Body of pancreas (tissue), 4 donors: ENCODE measurements at regions not wholly inside any gene's neighbourhood (a gene's known extent, or its start where the extent isn't known, plus 50 kb on each side); places are given as distances from the start of the nearest gene placed in this dataset.

Experiments
- ATAC-seq: fragments of 150-250 bp; one replicate; pipeline ENCODE4 v1.9.1; 2016
- DNase-seq, 4 donors: peaks; one replicate each; pipeline ENCODE4 v3.0.0-alpha.2; 2019
- H3K27ac ChIP-seq, 4 donors: fragments of 200-600 bp; sonication (generic); 1 replicate in 3 of 4; 2 replicates in 1 of 4; pipeline versions ENCODE4 v1.5.1 to v1.6.1; 2016 to 2019; ENCODE audit warnings: mild to moderate bottlenecking in 1 of 4, mixed read lengths in 1 of 4, moderate library complexity in 1 of 4
- H3K27me3 ChIP-seq, 2 donors: fragments of 200-600 bp; sonication (generic); one replicate each; pipeline ENCODE4 v1.6.0; 2016; ENCODE audit warnings: mild to moderate bottlenecking in 1 of 2
- H3K36me3 ChIP-seq, 2 donors: fragments of 200-600 bp; sonication (generic); replicated peaks in 1 of 2; 2 replicates each; pipeline ENCODE4 v1.5.1; 2016; ENCODE audit warnings: low read depth in 2 of 2; ENCODE audit not compliant: insufficient read depth in 1 of 2
- H3K4me1 ChIP-seq: fragments of 200-600 bp; sonication (generic); one replicate; pipeline ENCODE4 v1.6.0; 2016
- H3K4me3 ChIP-seq, 2 donors: fragments of 200-600 bp; sonication (generic); 1 replicate in 1 of 2; 2 replicates in 1 of 2; pipeline ENCODE4 v1.5.1; 2016 to 2019
- H3K9me3 ChIP-seq, 3 donors: fragments of 200-600 bp; sonication (generic); 1 replicate in 2 of 3; 2 replicates in 1 of 3; pipeline ENCODE4 v1.5.1; 2016
- CTCF ChIP-seq, 7 experiments: fragments of 450-650 bp in 4 of 7; fragments of 200-600 bp in 3 of 7; sonication (generic) in 3 of 7; IDR thresholded peaks; one replicate each; pipeline ENCODE4 v1.5.1; 2016 to 2019; ENCODE audit warnings: antibody characterized with exemption in 7 of 7
- POLR2A ChIP-seq, 3 donors: fragments of 450-650 bp; IDR thresholded peaks; one replicate each; pipeline ENCODE4 v1.6.1; 2016; ENCODE audit warnings: antibody characterized with exemption in 3 of 3, mild to moderate bottlenecking in 2 of 3
- WGBS, 2 donors: methylation state at CpG; one replicate each; pipeline ENCODE4 v1.1.5; 2017; 5-methylcytosine and 5-hydroxymethylcytosine counted together
- intact Hi-C: fragments of 100-400 bp; cut with DNase I; formaldehyde crosslinking; loops from one replicate; pipeline ENCODE4 v1.15.1; 2023

GRCh38 chr10:49243610-49244283, 55.2 kb upstream of the C10orf71 start:
- H3K4me1 ChIP-seq = peaks cover 11% of the 10 kb centered on the region
- no peaks in the 10 kb centered on the region for H3K36me3 ChIP-seq
- H3K27ac ChIP-seq = peak overlapping the region in 1 of 4 donors; percentile 27
- DNase-seq (peak in 2 of 4 donors; percentile 27 to 33), ATAC-seq (peak; percentile 87)
- no peaks in the 10 kb centered on the region for H3K27me3 ChIP-seq
- WGBS, 2 donors = 16 to 24% methylated on average over 6 of the region's 6 CpGs
- intact Hi-C loops = no loop called here
- H3K4me3 ChIP-seq = no peak overlapping the region
- no peaks in the 10 kb centered on the region for H3K9me3 ChIP-seq
- TF ChIP-seq CTCF (IDR thresholded peaks at IDR 0.05) (no peak), POLR2A (IDR thresholded peaks at IDR 0.05) (no peak)

GRCh38 chr10:49243139-49243538, 54.9 kb upstream of the TMEM273 start:
- Histone ChIP-seq H3K27me3 (no peaks in the 10 kb centered on the region), H3K36me3 (no peaks in the 10 kb centered on the region), H3K4me1 (peaks cover 11% of the 10 kb centered on the region), H3K27ac (no peak overlapping the region), H3K4me3 (no peak overlapping the region), H3K9me3 (no peaks in the 10 kb centered on the region)
- no peak for DNase-seq
- intact Hi-C loops = no loop called here
- TF ChIP-seq CTCF (IDR thresholded peaks at IDR 0.05) (no peak), POLR2A (IDR thresholded peaks at IDR 0.05) (no peak)
- WGBS, 2 donors = 79 to 83% methylated on average over 10 of the region's 10 CpGs
- ATAC-seq = no peak

GRCh38 chr10:49242604-49243003, 54.4 kb upstream of the TMEM273 start:
- DNase-seq (no peak), ATAC-seq (no peak)
- Histone ChIP-seq H3K27ac (no peak overlapping the region), H3K9me3 (no peaks in the 10 kb centered on the region), H3K27me3 (no peaks in the 10 kb centered on the region), H3K4me3 (no peak overlapping the region), H3K36me3 (no peaks in the 10 kb centered on the region), H3K4me1 (peaks cover 11% of the 10 kb centered on the region)
- no peak for TF ChIP-seq CTCF (IDR thresholded peaks at IDR 0.05)
- no peak for TF ChIP-seq POLR2A (IDR thresholded peaks at IDR 0.05)
- WGBS, 2 donors = 69 to 79% methylated on average over 8 to 10 of the region's 11 CpGs
- intact Hi-C loops = no loop called here

GRCh38 chr10:49241385-49241784, 53.2 kb upstream of the TMEM273 start:
- Histone ChIP-seq H3K36me3 (no peaks in the 10 kb centered on the region), H3K9me3 (no peaks in the 10 kb centered on the region), H3K4me3 (no peak overlapping the region), H3K27me3 (no peaks in the 10 kb centered on the region), H3K27ac (no peak overlapping the region), H3K4me1 (peaks cover 11% of the 10 kb centered on the region)
- ATAC-seq = no peak
- no peak for DNase-seq
- intact Hi-C loops = no loop called here
- no peak for TF ChIP-seq POLR2A (IDR thresholded peaks at IDR 0.05)
- no peak for TF ChIP-seq CTCF (IDR thresholded peaks at IDR 0.05)
- WGBS, 2 donors = 55 to 60% methylated on average over 2 of the region's 2 CpGs

- ATAC-seq (no peak), DNase-seq (no peak)
- WGBS, 2 donors = 87 to 93% methylated on average over 4 of the region's 4 CpGs
- H3K36me3 ChIP-seq = no peaks in the 10 kb centered on the region
- TF ChIP-seq POLR2A (IDR thresholded peaks at IDR 0.05) = no peak
- TF ChIP-seq CTCF (IDR thresholded peaks at IDR 0.05) = no peak
- H3K9me3 ChIP-seq = no peaks in the 10 kb centered on the region
- H3K27me3 ChIP-seq = no peaks in the 10 kb centered on the region
- no peak overlapping the region for H3K4me3 ChIP-seq
- H3K4me1 ChIP-seq = peaks cover 11% of the 10 kb centered on the region
- intact Hi-C loops = no loop called here
- no peak overlapping the region for H3K27ac ChIP-seq
Observed at GRCh38 chr10:49240946-49241345, 52.8 kb upstream of the TMEM273 start.
